OCI-LY3 (cell line): ENCODE measurements at regions not wholly inside any gene's neighbourhood (a gene's known extent, or its start where the extent isn't known, plus 50 kb on each side); places are given as distances from the start of the nearest gene placed in this dataset.
"Not testable (repeated sequence)": the region's sequence is repeated elsewhere in the genome, so short reads cannot be mapped to it uniquely, and the experiment has no call there.

ENCODE experiments used
- CTCF ChIP-seq: fragments of 200-600, 300-600 bp; sonication (generic); IDR thresholded peaks from 2 replicates; pipeline ENCODE4 v1.5.1; 2014; ENCODE audit warnings: antibody characterized with exemption, low read length, low read depth
- EZH2phosphoT487 ChIP-seq: fragments of 200-600 bp; shearing (Covaris generic); IDR thresholded peaks from 2 replicates; pipeline ENCODE4 v1.6.1; 2018; ENCODE audit warnings: antibody characterized with exemption, mixed run types, low read depth

DNA sequence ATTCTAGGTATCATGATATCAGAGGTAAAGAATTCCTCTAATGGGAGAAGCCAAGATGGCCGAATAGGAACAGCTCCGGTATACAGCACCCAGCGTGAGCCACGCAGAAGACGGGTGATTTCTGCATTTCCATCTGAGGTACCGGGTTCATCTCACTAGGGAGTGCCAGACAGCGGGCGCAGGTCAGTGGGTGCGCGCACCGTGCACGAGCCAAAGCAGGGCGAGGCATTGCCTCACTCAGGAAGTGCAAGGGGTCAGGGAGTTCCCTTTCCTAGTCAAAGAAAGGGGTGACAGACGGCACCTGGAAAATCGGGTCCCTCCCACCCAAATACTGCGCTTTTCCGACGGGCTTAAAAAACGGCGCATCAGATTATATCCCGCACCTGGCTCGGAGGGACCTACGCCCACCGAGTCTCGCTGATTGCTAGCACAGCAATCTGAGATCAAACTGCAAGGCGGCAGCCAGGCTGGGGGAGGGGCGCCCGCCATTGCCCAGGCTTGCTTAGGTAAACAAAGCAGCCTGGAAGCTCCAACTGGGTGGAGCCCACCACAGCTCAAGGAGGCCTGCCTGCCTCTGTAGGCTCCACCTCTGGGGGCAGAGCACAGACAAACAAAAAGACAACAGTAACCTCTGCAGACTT is 70.4 kb upstream of the ALCAM start:
- not testable (repeated sequence) for TF ChIP-seq CTCF, EZH2phosphoT487
